Endodermal cell (in vitro differentiated cells): ENCODE measurements at regions not wholly inside any gene's neighbourhood (a gene's known extent, or its start where the extent isn't known, plus 50 kb on each side); places are given as distances from the start of the nearest gene placed in this dataset.

Source experiments
- DNase-seq: peaks from one replicate; pipeline ENCODE4 v3.0.0-alpha.2; 2017
- H3K27ac ChIP-seq: 2 replicates; pipeline ENCODE4 v1.5.1; 2013; ENCODE audit warnings: mild to moderate bottlenecking, low read depth, low read length, moderate library complexity
- H3K27me3 ChIP-seq: 2 replicates; pipeline ENCODE4 v1.6.1; 2013; ENCODE audit warnings: mild to moderate bottlenecking, low read length, moderate library complexity; ENCODE audit not compliant: insufficient read depth, control insufficient read depth, poor library complexity, severe bottlenecking
- H3K36me3 ChIP-seq: 2 replicates; pipeline ENCODE4 v1.7.0; 2013; ENCODE audit warnings: mild to moderate bottlenecking, low read length, moderate library complexity; ENCODE audit not compliant: control insufficient read depth, insufficient read depth
- H3K4me1 ChIP-seq: one replicate; pipeline ENCODE4 v1.7.0; 2013; ENCODE audit warnings: low read length; ENCODE audit not compliant: control insufficient read depth, insufficient read depth
- H3K4me3 ChIP-seq: 2 replicates; pipeline ENCODE4 v1.5.1; 2013; ENCODE audit warnings: mild to moderate bottlenecking, low read length, moderate library complexity
- H3K9ac ChIP-seq: 2 replicates; pipeline ENCODE4 v1.6.1; 2013; ENCODE audit warnings: mild to moderate bottlenecking, low read length, moderate library complexity; ENCODE audit not compliant: poor library complexity, severe bottlenecking; ENCODE audit errors: extremely low read depth
- H3K9me3 ChIP-seq: 2 replicates; pipeline ENCODE4 v1.6.1; 2013; ENCODE audit warnings: mild to moderate bottlenecking, low read length, moderate library complexity; ENCODE audit not compliant: control insufficient read depth
- H3K27ac Mint-ChIP-seq: 2 replicates; pipeline ENCODE4 v1.8.0; 2020; ENCODE audit warnings: mixed read lengths
- H3K27me3 Mint-ChIP-seq: 2 replicates; pipeline ENCODE4 v1.8.0; 2021; ENCODE audit warnings: mild to moderate bottlenecking, mixed read lengths; ENCODE audit not compliant: insufficient read depth
- H3K36me3 Mint-ChIP-seq: 2 replicates; pipeline ENCODE4 v1.8.0; 2020; ENCODE audit warnings: low read depth, mixed read lengths
- H3K4me1 Mint-ChIP-seq: 2 replicates; pipeline ENCODE4 v1.8.0; 2020; ENCODE audit warnings: mixed read lengths
- H3K4me3 Mint-ChIP-seq: 2 replicates; pipeline ENCODE4 v1.8.0; 2020; ENCODE audit warnings: mild to moderate bottlenecking, moderate library complexity, mixed read lengths
- H3K9me3 Mint-ChIP-seq: 2 replicates; pipeline ENCODE4 v1.8.0; 2020; ENCODE audit warnings: mild to moderate bottlenecking, mixed read lengths
- WGBS, 2 experiments: methylation state at CpG; one replicate each; pipeline versions ENCODE4 v1.1.5 to v1.1.7; 2013; ENCODE audit warnings: missing lambda C conversion rate in 2 of 2, mixed read lengths in 1 of 2; ENCODE audit not compliant: insufficient coverage in 1 of 2, insufficient read length in 1 of 2; 5-methylcytosine and 5-hydroxymethylcytosine counted together
- TF ChIP-seq, protein P1 (sequence below): fragments of 200-600 bp; sonication (generic); conservative IDR thresholded peaks from 2 replicates; pipeline ENCODE4 v1.5.0; 2021; ENCODE audit warnings: antibody characterized with exemption, mild to moderate bottlenecking

DNA sequence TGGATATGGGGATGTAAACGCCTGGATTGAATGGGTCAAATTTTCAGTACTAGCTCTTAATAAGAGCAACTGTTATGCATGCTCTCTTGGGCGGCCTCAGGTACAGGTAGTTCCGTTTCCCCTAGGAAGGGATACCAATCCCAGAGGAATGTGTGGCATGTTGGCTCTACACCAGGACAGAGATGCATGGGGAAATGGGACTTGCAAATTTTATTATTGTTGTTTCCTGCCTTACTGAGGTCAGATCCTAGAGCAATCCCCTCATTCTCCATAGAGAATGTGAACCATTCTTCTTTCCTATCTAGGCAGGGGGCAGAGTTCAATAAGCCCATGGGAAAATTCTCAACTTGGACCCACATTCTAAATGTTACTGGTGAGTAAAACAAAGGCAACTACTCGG lies 361.8 kb upstream of the FGF16 start:
- H3K4me3 ChIP-seq, result no peak overlapping the region
- H3K9me3 ChIP-seq, result no peaks in the 10 kb centered on the region
- peaks cover 81% of the 10 kb centered on the region for H3K9me3 Mint-ChIP-seq
- no peak overlapping the region for H3K4me3 Mint-ChIP-seq
- no peak overlapping the region for H3K27ac ChIP-seq
- H3K27ac Mint-ChIP-seq, result no peak overlapping the region
- no peaks in the 10 kb centered on the region for H3K27me3 Mint-ChIP-seq
- no peaks in the 10 kb centered on the region for H3K4me1 Mint-ChIP-seq
- H3K36me3 Mint-ChIP-seq, result no peaks in the 10 kb centered on the region
- no peak for DNase-seq
- no peaks in the 10 kb centered on the region for H3K4me1 ChIP-seq
- H3K36me3 ChIP-seq, result no peaks in the 10 kb centered on the region
- H3K27me3 ChIP-seq, result no peaks in the 10 kb centered on the region
- no peak overlapping the region for H3K9ac ChIP-seq
- TF ChIP-seq, protein P1, sequence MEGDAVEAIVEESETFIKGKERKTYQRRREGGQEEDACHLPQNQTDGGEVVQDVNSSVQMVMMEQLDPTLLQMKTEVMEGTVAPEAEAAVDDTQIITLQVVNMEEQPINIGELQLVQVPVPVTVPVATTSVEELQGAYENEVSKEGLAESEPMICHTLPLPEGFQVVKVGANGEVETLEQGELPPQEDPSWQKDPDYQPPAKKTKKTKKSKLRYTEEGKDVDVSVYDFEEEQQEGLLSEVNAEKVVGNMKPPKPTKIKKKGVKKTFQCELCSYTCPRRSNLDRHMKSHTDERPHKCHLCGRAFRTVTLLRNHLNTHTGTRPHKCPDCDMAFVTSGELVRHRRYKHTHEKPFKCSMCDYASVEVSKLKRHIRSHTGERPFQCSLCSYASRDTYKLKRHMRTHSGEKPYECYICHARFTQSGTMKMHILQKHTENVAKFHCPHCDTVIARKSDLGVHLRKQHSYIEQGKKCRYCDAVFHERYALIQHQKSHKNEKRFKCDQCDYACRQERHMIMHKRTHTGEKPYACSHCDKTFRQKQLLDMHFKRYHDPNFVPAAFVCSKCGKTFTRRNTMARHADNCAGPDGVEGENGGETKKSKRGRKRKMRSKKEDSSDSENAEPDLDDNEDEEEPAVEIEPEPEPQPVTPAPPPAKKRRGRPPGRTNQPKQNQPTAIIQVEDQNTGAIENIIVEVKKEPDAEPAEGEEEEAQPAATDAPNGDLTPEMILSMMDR, result no peak
- WGBS, 2 experiments, result 89% methylated on average over 4 of the region's 4 CpGs; no CpG with 5 or more reads in 1 of the 2 experiments

DNA sequence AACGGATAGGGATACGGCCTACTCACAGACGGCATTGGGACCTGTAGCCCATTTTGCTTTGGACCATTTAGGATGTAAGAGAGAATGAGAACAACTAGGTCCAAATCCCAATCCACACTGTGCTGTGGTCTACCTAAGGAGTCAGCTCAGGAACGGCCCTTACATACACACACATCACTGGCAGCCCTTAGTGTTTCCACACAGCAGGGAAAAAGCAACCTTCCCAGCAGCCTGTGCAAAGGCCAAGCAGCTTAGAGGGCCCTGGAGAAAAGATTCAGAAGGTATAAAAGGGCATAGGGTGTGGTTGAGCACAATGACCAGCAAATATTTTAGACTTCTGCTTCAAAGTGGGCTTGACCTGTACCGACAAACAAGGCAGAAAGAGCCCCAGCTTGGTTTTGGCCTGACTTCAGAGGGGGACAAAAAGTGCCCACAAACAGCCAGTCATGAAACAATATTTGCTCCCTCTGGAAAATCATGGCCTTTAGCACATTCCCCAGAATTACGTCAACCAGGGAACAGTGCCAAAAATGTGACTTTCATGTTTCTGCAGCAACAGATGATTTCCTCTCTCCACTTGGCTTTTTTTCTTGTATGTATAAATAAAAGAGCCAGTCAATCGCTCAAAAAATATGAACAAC lies 359.5 kb upstream of the FGF16 start:
- no peak for DNase-seq
- Mint-ChIP-seq H3K4me1 (no peaks in the 10 kb centered on the region), H3K4me3 (no peak overlapping the region), H3K36me3 (no peaks in the 10 kb centered on the region), H3K27ac (no peak overlapping the region), H3K9me3 (peaks cover 80% of the 10 kb centered on the region), H3K27me3 (no peaks in the 10 kb centered on the region)
- H3K4me3 ChIP-seq, result no peak overlapping the region
- no peaks in the 10 kb centered on the region for H3K27me3 ChIP-seq
- no peaks in the 10 kb centered on the region for H3K36me3 ChIP-seq
- TF ChIP-seq, protein P1, result no peak
- H3K9ac ChIP-seq, result no peak overlapping the region
- no peak overlapping the region for H3K27ac ChIP-seq
- WGBS, 2 experiments, result 90 to 100% methylated on average over 3 to 5 of the region's 7 CpGs
- no peaks in the 10 kb centered on the region for H3K4me1 ChIP-seq
- no peaks in the 10 kb centered on the region for H3K9me3 ChIP-seq

DNA sequence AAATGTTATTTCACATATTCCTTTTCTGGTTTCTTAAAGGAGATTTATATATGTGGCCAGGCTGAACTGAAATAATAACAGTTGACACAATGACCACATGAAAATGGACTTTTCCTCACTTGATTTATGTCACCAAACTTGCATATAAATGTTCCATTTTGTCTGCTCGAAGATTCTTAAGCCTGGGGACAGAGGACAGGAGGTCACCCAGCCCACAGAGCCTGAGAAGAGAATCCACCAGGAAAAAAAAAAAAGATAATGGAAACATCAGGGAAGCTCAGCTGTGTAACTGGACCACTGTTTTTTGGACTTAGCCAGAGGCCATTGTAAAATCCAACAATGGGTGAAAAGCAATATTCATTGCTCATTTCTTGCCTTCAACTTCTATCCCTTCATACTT lies 359.0 kb upstream of the FGF16 start:
- Histone ChIP-seq H3K36me3 (no peaks in the 10 kb centered on the region), H3K27ac (no peak overlapping the region), H3K4me3 (no peak overlapping the region), H3K9ac (no peak overlapping the region), H3K9me3 (no peaks in the 10 kb centered on the region), H3K4me1 (no peaks in the 10 kb centered on the region), H3K27me3 (no peaks in the 10 kb centered on the region)
- H3K27me3 Mint-ChIP-seq, result no peaks in the 10 kb centered on the region
- no peak overlapping the region for H3K27ac Mint-ChIP-seq
- no peaks in the 10 kb centered on the region for H3K36me3 Mint-ChIP-seq
- no peak for DNase-seq
- H3K4me3 Mint-ChIP-seq, result no peak overlapping the region
- WGBS, 2 experiments, result 69% methylated on average over 1 of the region's 1 CpG; no CpG with 5 or more reads in 1 of the 2 experiments
- no peaks in the 10 kb centered on the region for H3K4me1 Mint-ChIP-seq
- TF ChIP-seq, protein P1, result no peak
- H3K9me3 Mint-ChIP-seq, result peaks cover 80% of the 10 kb centered on the region
